Esophagus muscularis mucosa (tissue), 4 donors: ENCODE measurements at regions not wholly inside any gene's neighbourhood (a gene's known extent, or its start where the extent isn't known, plus 50 kb on each side); places are given as distances from the start of the nearest gene placed in this dataset.

Source experiments
- EP300 ChIP-seq: sonication (generic); formaldehyde crosslinking; IDR thresholded peaks from one replicate; pipeline ENCODE4 v1.6.1; 2017; ENCODE audit warnings: antibody characterized with exemption
- POLR2A ChIP-seq: fragments of 450-650 bp; IDR thresholded peaks from one replicate; pipeline ENCODE4 v1.6.1; 2017; ENCODE audit warnings: antibody characterized with exemption, moderate library complexity, mild to moderate bottlenecking, low read depth
- TF ChIP-seq, protein P1 (sequence below), 3 experiments: fragments of 200-600 bp in 2 of 3; fragments of 450-650 bp in 1 of 3; sonication (generic) in 2 of 3; IDR thresholded peaks; one replicate each; pipeline ENCODE4 v1.5.1; 2017 to 2019; ENCODE audit warnings: antibody characterized with exemption in 3 of 3, mild to moderate bottlenecking in 2 of 3, moderate library complexity in 1 of 3

DNA sequence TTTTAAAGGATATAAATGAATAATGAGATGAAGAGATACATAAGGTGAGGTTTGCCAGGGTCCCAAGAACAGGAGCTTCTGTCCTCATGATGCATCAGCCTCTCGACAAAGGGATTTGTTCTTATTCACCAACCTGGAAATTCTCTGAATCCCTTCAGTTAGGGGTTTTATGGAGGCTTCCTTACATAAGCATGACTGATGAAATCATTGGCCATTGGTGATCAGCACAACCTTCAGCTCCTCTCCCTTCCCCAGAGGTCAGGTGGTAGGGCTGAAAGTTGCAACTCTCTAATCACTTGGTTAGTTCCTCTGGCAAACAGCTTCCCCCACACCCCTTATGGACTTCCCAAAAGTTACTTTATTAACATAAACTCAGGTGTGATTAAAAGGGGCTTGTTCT is 222.0 kb downstream of the SPRY1 start:
- TF ChIP-seq POLR2A (no peak), EP300 (no peak)
- TF ChIP-seq, protein P1, sequence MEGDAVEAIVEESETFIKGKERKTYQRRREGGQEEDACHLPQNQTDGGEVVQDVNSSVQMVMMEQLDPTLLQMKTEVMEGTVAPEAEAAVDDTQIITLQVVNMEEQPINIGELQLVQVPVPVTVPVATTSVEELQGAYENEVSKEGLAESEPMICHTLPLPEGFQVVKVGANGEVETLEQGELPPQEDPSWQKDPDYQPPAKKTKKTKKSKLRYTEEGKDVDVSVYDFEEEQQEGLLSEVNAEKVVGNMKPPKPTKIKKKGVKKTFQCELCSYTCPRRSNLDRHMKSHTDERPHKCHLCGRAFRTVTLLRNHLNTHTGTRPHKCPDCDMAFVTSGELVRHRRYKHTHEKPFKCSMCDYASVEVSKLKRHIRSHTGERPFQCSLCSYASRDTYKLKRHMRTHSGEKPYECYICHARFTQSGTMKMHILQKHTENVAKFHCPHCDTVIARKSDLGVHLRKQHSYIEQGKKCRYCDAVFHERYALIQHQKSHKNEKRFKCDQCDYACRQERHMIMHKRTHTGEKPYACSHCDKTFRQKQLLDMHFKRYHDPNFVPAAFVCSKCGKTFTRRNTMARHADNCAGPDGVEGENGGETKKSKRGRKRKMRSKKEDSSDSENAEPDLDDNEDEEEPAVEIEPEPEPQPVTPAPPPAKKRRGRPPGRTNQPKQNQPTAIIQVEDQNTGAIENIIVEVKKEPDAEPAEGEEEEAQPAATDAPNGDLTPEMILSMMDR (IDR thresholded peaks at IDR 0.05): no peak
